Stomach (tissue), 8 donors: ENCODE measurements at regions not wholly inside any gene's neighbourhood (a gene's known extent, or its start where the extent isn't known, plus 50 kb on each side); places are given as distances from the start of the nearest gene placed in this dataset.

Source experiments
- DNase-seq, 2 donors: peaks; one replicate each; pipeline versions ENCODE4 v3.0.0 to v3.0.0-alpha.2; 2013 to 2019
- H3K27ac ChIP-seq, 5 donors: fragments of 200-600 bp in 4 of 5; sonication (generic) in 4 of 5; one replicate each; pipeline ENCODE4 v1.5.1; 2013 to 2019; ENCODE audit warnings: mild to moderate bottlenecking in 1 of 5, moderate library complexity in 1 of 5
- H3K27me3 ChIP-seq, 3 donors: fragments of 200-600 bp; sonication (generic); one replicate each; pipeline ENCODE4 v1.5.1; 2017 to 2019; ENCODE audit warnings: mixed run types in 1 of 3
- H3K36me3 ChIP-seq, 4 donors: fragments of 200-600 bp; sonication (generic); 1 replicate in 3 of 4; 2 replicates in 1 of 4; pipeline ENCODE4 v1.5.1; 2016 to 2019
- H3K4me1 ChIP-seq, 4 donors: fragments of 200-600 bp; sonication (generic); one replicate each; pipeline ENCODE4 v1.5.1; 2016 to 2019
- H3K4me3 ChIP-seq, 4 donors: fragments of 200-600 bp; sonication (generic) in 3 of 4; one replicate each; pipeline ENCODE4 v1.5.1; 2016 to 2019; ENCODE audit warnings: mild to moderate bottlenecking in 1 of 4
- H3K9me3 ChIP-seq, 4 donors: fragments of 200-600 bp; sonication (generic); one replicate each; pipeline ENCODE4 v1.5.1; 2016 to 2019
- CTCF ChIP-seq, 7 experiments: fragments of 450-650 bp in 4 of 7; fragments of 200-600 bp in 3 of 7; sonication (generic) in 3 of 7; IDR thresholded peaks; one replicate each; pipeline ENCODE4 v1.5.1; 2016 to 2019; ENCODE audit warnings: antibody characterized with exemption in 7 of 7, control low read depth in 2 of 7, mild to moderate bottlenecking in 1 of 7
- EP300 ChIP-seq: sonication (generic); formaldehyde crosslinking; IDR thresholded peaks from one replicate; pipeline ENCODE4 v1.6.1; 2017; ENCODE audit warnings: antibody characterized with exemption
- POLR2A ChIP-seq, 4 donors: fragments of 450-650 bp; IDR thresholded peaks; one replicate each; pipeline ENCODE4 v1.6.1; 2016; ENCODE audit warnings: antibody characterized with exemption in 4 of 4, control low read depth in 2 of 4, mild to moderate bottlenecking in 1 of 4, moderate library complexity in 1 of 4
- POLR2AphosphoS5 ChIP-seq, 3 donors: sonication (generic); formaldehyde crosslinking; IDR thresholded peaks; one replicate each; pipeline ENCODE4 v1.6.1; 2016; ENCODE audit warnings: antibody characterized with exemption in 3 of 3
- WGBS, 5 donors: extraction: QIAGEN DNeasy Blood & Tissue Kit in 3 of 5; methylation state at CpG; one replicate each; pipeline versions ENCODE4 v1.1.5 to v1.1.7; 2013 to 2018; 5-methylcytosine and 5-hydroxymethylcytosine counted together
- intact Hi-C: fragments of 100-400 bp; cut with DNase I; formaldehyde crosslinking; loops from one replicate; pipeline ENCODE4 v1.15.1; 2023; ENCODE audit warnings: low total_unique reads
- donor health status: healthy with polysubstance abuse.
- donor health status: Bipolar disorder and iron deficiency.
- donor health status: healthy.

DNA sequence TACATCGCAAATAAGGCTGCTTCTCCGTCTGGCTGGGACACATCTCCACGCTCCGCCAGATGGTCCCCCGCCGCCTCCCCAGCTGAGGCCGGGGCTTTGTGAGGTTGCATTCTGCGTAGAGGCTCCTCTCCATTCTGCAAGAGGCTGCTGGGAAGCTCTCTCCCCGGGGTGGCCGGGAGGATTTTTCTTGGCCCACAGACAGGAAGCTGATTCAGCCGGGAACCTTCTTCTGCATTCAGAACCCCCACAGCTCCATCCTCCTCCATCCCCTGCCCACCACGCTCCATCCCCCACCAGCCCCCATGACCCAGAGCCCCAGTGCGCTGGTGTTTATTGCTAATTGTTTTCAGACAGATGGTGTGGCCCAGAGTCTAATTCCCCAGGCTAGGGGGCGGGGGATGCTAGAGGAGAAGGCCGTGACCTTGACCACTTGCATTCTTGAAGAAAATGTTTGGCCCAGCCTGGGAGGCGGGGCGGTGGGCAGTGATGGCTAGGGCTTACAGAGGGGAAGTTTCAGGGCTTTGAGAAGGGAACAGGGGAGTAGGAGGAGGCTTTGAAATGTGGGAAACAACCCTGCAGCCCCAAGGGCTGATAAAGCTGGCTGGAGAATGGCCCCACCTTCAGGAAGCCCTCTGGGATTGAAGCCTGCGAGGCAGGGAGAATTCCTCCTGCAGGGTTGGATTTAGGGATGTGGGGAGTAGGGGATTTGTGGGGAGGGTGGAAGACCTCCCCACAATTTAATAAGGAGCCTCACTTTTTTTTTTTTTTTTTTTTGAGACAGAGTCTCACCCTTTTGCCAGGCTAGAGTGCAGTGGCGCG, 88.5 kb upstream of the NCOR2 start:
- no peaks in the 10 kb centered on the region for H3K36me3 ChIP-seq
- no peaks in the 10 kb centered on the region for H3K27me3 ChIP-seq
- WGBS, 5 donors, result 29 to 37% (median 33%) methylated on average over 19 to 20 of the region's 20 CpGs
- peak overlapping the region; percentile 57 to 87 (median 82) for H3K27ac ChIP-seq
- H3K9me3 ChIP-seq, result no peaks in the 10 kb centered on the region
- intact Hi-C loops, result no loop called here
- DNase-seq, result peak; percentile 35 to 93
- H3K4me3 ChIP-seq, result peak overlapping the region in 3 of 4 donors; percentile 9 to 30 (median 20)
- H3K4me1 ChIP-seq, result peaks cover 17 to 35% (median 24%) of the 10 kb centered on the region in 4 donors
- TF ChIP-seq POLR2AphosphoS5 (IDR thresholded peaks at IDR 0.05) (peak in 1 of 3 donors; percentile 18), POLR2A (IDR thresholded peaks at IDR 0.05) (no peak), CTCF (IDR thresholded peaks at IDR 0.05) (no peak), EP300 (no peak)

- TF ChIP-seq POLR2A (IDR thresholded peaks at IDR 0.05) (no peak), EP300 (no peak), POLR2AphosphoS5 (IDR thresholded peaks at IDR 0.05) (peak in 1 of 3 donors; percentile 2), CTCF (IDR thresholded peaks at IDR 0.05) (no peak)
- H3K27ac ChIP-seq, result peak overlapping the region; percentile 57 to 87 (median 82)
- peak overlapping the region in 3 of 4 donors; percentile 9 to 30 (median 20) for H3K4me3 ChIP-seq
- WGBS, 5 donors, result 7 to 20% (median 13%) methylated on average over 18 of the region's 18 CpGs
- peaks cover 17 to 35% (median 24%) of the 10 kb centered on the region in 4 donors for H3K4me1 ChIP-seq
- intact Hi-C loops, result no loop called here
- DNase-seq, result peak; percentile 57 to 84
- H3K9me3 ChIP-seq, result no peaks in the 10 kb centered on the region
- H3K27me3 ChIP-seq, result no peaks in the 10 kb centered on the region
- no peaks in the 10 kb centered on the region for H3K36me3 ChIP-seq
Measured at GRCh38 chr12:124655048-124655697, 87.8 kb upstream of the NCOR2 start.

- no peak overlapping the region for H3K4me3 ChIP-seq
- H3K9me3 ChIP-seq, result no peaks in the 10 kb centered on the region
- H3K27me3 ChIP-seq, result no peaks in the 10 kb centered on the region
- no peaks in the 10 kb centered on the region for H3K36me3 ChIP-seq
- H3K4me1 ChIP-seq, result peaks cover 17 to 35% (median 24%) of the 10 kb centered on the region in 4 donors
- intact Hi-C loops, result no loop called here
- H3K27ac ChIP-seq, result peak overlapping the region; percentile 57 to 87 (median 82)
- TF ChIP-seq POLR2A (IDR thresholded peaks at IDR 0.05), result no peak
- no peak for TF ChIP-seq POLR2AphosphoS5 (IDR thresholded peaks at IDR 0.05)
- no peak for TF ChIP-seq EP300
- no peak for TF ChIP-seq CTCF (IDR thresholded peaks at IDR 0.05)
- 59 to 69% (median 63%) methylated on average over 12 to 13 of the region's 13 CpGs for WGBS, 5 donors
- DNase-seq, result no peak
Measured at GRCh38 chr12:124654666-124655047, 87.2 kb upstream of the NCOR2 start.

GRCh38 chr12:124653169-124653931, 85.9 kb upstream of the NCOR2 start:
- H3K27me3 ChIP-seq, result no peaks in the 10 kb centered on the region
- H3K9me3 ChIP-seq, result peaks cover 0 to 13% (median 9%) of the 10 kb centered on the region in 4 donors
- 41 to 52% (median 50%) methylated on average over 14 to 19 of the region's 19 CpGs for WGBS, 5 donors
- H3K27ac ChIP-seq, result peak overlapping the region in 3 of 5 donors; percentile 39 to 59 (median 52)
- no peak overlapping the region for H3K4me3 ChIP-seq
- H3K4me1 ChIP-seq, result peaks cover 17 to 35% (median 24%) of the 10 kb centered on the region in 4 donors
- no peak for DNase-seq
- no peak for TF ChIP-seq EP300
- TF ChIP-seq CTCF (IDR thresholded peaks at IDR 0.05), result no peak
- no peak for TF ChIP-seq POLR2A (IDR thresholded peaks at IDR 0.05)
- no peak for TF ChIP-seq POLR2AphosphoS5 (IDR thresholded peaks at IDR 0.05)
- intact Hi-C loops, result no loop called here
- H3K36me3 ChIP-seq, result no peaks in the 10 kb centered on the region
